ENCODE measurements at regions not wholly inside any gene's neighbourhood (a gene's known extent, or its start where the extent isn't known, plus 50 kb on each side); places are given as distances from the start of the nearest gene placed in this dataset.

DNA sequence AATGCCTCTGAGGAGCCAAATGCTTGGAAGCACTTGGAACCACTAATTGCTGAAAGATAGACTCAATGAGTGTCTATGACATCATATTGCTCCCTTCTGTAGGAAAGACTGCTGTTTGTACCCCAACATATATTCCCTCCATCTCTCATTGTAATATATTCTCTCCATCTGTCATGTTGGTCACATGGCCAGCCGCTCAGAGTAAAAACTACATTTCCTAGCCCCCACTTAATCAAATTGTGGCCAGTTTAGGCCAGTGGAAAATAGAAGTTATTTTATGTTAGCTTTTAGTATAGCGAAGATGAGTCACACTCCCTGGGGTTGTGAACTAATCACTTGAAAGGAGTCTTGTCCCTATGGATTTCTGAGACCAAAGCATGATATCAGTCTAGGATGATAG lies 160.2 kb downstream of the HNMT start:
- no peak overlapping the region for H3K27ac ChIP-seq (ENCODE audit: insufficient read depth, low read depth, low read length)
- H3K9me3 ChIP-seq (replicated peaks; ENCODE audit: control insufficient read depth, insufficient read depth, low read length) = no peaks in the 10 kb centered on the region
- ChIA-PET CTCF (interaction anchor here (1.4 kb wide), 1 partner anchor 23 kb away, joined by 3 read pairs; no protein-coding TSS in a partner anchor), POLR2A (no interaction called here)
- H3K4me3 ChIP-seq (replicated peaks in 1 of 3; ENCODE audit: insufficient read depth in 1 of 3, low read depth in 1 of 3, low read length in 3 of 3) = no peak overlapping the region
- BruUV-seq (replicated peaks) = no TSS peak
- no peaks in the 10 kb centered on the region for H3K27me3 ChIP-seq (ENCODE audit: control insufficient read depth in 2 of 2, insufficient read depth in 2 of 2, low read length in 2 of 2)
- intact Hi-C loops (cut with micrococcal nuclease) = no loop called here
- no peak overlapping the region for H3K4me2 ChIP-seq (ENCODE audit: insufficient read depth, low read length)
- no peaks in the 10 kb centered on the region for H4K20me1 ChIP-seq (replicated peaks; ENCODE audit: control insufficient read depth, extremely low read depth, insufficient read depth, low read length)
- no peak for DNase-seq (ENCODE audit: low read depth, low spot score)
- no peak for FAIRE-seq
- no peaks in the 10 kb centered on the region for H3K4me1 ChIP-seq (ENCODE audit: control insufficient read depth, extremely low read depth, insufficient read depth, low read length)
- H2AFZ ChIP-seq (ENCODE audit: low read depth, low read length) = no peak overlapping the region
- dilution Hi-C loops (cut with MboI; ENCODE audit: extremely low pct_ligation_motif_present, low sequenced_read_pairs) = no loop called here
- H3K36me3 ChIP-seq (ENCODE audit: control insufficient read depth in 2 of 2, extremely low read depth in 1 of 2, insufficient read depth in 2 of 2, low read length in 2 of 2) = no peaks in the 10 kb centered on the region
- no peak for TF ChIP-seq POLR2A (IDR thresholded peaks at IDR 0.05; ENCODE audit: low read depth, low read length)
- TF ChIP-seq FOS (IDR thresholded peaks at IDR 0.05; ENCODE audit: borderline replicate concordance, insufficient read depth, low read length) = no peak
- TF ChIP-seq, protein P1, sequence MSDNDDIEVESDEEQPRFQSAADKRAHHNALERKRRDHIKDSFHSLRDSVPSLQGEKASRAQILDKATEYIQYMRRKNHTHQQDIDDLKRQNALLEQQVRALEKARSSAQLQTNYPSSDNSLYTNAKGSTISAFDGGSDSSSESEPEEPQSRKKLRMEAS (IDR thresholded peaks at IDR 0.05; ENCODE audit: insufficient read depth, insufficient read length) = no peak
- no peak for TF ChIP-seq POLR2AphosphoS5 (IDR thresholded peaks at IDR 0.05; ENCODE audit: insufficient read depth, low read depth, low read length)
- TF ChIP-seq, protein P2, sequence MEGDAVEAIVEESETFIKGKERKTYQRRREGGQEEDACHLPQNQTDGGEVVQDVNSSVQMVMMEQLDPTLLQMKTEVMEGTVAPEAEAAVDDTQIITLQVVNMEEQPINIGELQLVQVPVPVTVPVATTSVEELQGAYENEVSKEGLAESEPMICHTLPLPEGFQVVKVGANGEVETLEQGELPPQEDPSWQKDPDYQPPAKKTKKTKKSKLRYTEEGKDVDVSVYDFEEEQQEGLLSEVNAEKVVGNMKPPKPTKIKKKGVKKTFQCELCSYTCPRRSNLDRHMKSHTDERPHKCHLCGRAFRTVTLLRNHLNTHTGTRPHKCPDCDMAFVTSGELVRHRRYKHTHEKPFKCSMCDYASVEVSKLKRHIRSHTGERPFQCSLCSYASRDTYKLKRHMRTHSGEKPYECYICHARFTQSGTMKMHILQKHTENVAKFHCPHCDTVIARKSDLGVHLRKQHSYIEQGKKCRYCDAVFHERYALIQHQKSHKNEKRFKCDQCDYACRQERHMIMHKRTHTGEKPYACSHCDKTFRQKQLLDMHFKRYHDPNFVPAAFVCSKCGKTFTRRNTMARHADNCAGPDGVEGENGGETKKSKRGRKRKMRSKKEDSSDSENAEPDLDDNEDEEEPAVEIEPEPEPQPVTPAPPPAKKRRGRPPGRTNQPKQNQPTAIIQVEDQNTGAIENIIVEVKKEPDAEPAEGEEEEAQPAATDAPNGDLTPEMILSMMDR (IDR thresholded peaks at IDR 0.05; ENCODE audit: extremely low read depth in 1 of 2, insufficient read depth in 1 of 2, low read depth in 1 of 2, low read length in 2 of 2) = no peak
- no peak for TF ChIP-seq MYC (IDR thresholded peaks at IDR 0.05; ENCODE audit: low read depth, low read length)
- TF ChIP-seq EZH2 (IDR thresholded peaks at IDR 0.05; ENCODE audit: borderline replicate concordance, low read depth, low read length, severe bottlenecking) = no peak
- H3K79me2 ChIP-seq (ENCODE audit: control insufficient read depth, insufficient read depth, low read length) = no peaks in the 10 kb centered on the region
- H3K9me1 ChIP-seq (replicated peaks; ENCODE audit: control insufficient read depth, extremely low read depth, insufficient read depth, low read length) = no peaks in the 10 kb centered on the region
- no peak overlapping the region for H3K9ac ChIP-seq (replicated peaks; ENCODE audit: extremely low read depth, insufficient read depth, low read length)

All from endothelial cell of umbilical vein (primary cell).